ENCODE measurements at regions not wholly inside any gene's neighbourhood (a gene's known extent, or its start where the extent isn't known, plus 50 kb on each side); places are given as distances from the start of the nearest gene placed in this dataset.

GRCh38 chr7:124429923-124430322, 335.7 kb downstream of the GPR37 start:
- POLR2A ChIA-PET = no interaction called here
- Mint-ChIP-seq H3K36me3 (no peaks in the 10 kb centered on the region), H3K4me1 (no peaks in the 10 kb centered on the region), H3K4me3 (no peak overlapping the region), H3K27me3 (ENCODE audit: low read depth) (no peaks in the 10 kb centered on the region), H3K27ac (no peak overlapping the region), H3K9me3 (no peaks in the 10 kb centered on the region)
- no peak for DNase-seq (ENCODE audit: low spot score)
- ATAC-seq = no peak
- TF ChIP-seq MAX (CRISPR knock-in tag; IDR thresholded peaks at IDR 0.05) = no peak
- no peak for TF ChIP-seq NFYB (CRISPR knock-in tag; conservative IDR thresholded peaks at IDR 0.05; ENCODE audit: low read depth)
- no peak for TF ChIP-seq IRF2 (CRISPR knock-in tag; IDR thresholded peaks at IDR 0.05; ENCODE audit: borderline replicate concordance, low read depth)
- no peak for TF ChIP-seq PREB (CRISPR knock-in tag; IDR thresholded peaks at IDR 0.05; ENCODE audit: borderline replicate concordance)
- no peak for TF ChIP-seq ESRRA (CRISPR knock-in tag; IDR thresholded peaks at IDR 0.05; ENCODE audit: borderline replicate concordance)
- TF ChIP-seq STAT6 (CRISPR knock-in tag; conservative IDR thresholded peaks at IDR 0.05; ENCODE audit: low read depth) = no peak
- no peak for TF ChIP-seq ZSCAN18 (CRISPR knock-in tag; IDR thresholded peaks at IDR 0.05)
- TF ChIP-seq ZNF219 (CRISPR knock-in tag; IDR thresholded peaks at IDR 0.05; ENCODE audit: borderline replicate concordance) = no peak
- no peak for TF ChIP-seq USF1 (CRISPR knock-in tag; IDR thresholded peaks at IDR 0.05)
- no peak for TF ChIP-seq ATF6 (CRISPR knock-in tag; IDR thresholded peaks at IDR 0.05)
- TF ChIP-seq ZNF138 (CRISPR knock-in tag; conservative IDR thresholded peaks at IDR 0.05) = no peak
- TF ChIP-seq FOXK1 (CRISPR knock-in tag; IDR thresholded peaks at IDR 0.05) = no peak
- TF ChIP-seq ZNF317 (CRISPR knock-in tag; IDR thresholded peaks at IDR 0.05; ENCODE audit: borderline replicate concordance, low read depth) = no peak
- no peak for TF ChIP-seq ATF2 (CRISPR knock-in tag; IDR thresholded peaks at IDR 0.05; ENCODE audit: borderline replicate concordance, low read depth)
- TF ChIP-seq ERG (CRISPR knock-in tag; IDR thresholded peaks at IDR 0.05) = no peak
- TF ChIP-seq GRHL2 (CRISPR knock-in tag; IDR thresholded peaks at IDR 0.05; ENCODE audit: insufficient replicate concordance, severe bottlenecking) = no peak
- TF ChIP-seq JUN (CRISPR knock-in tag; IDR thresholded peaks at IDR 0.05) = no peak
- no peak for TF ChIP-seq AFF4 (CRISPR knock-in tag; IDR thresholded peaks at IDR 0.05; ENCODE audit: borderline replicate concordance)
- TF ChIP-seq HMGXB4 (CRISPR knock-in tag; IDR thresholded peaks at IDR 0.05) = no peak
- TF ChIP-seq CBFB (CRISPR knock-in tag; IDR thresholded peaks at IDR 0.05; ENCODE audit: low read depth) = no peak
- CTCF ChIA-PET = interaction anchor here (0.9 kb wide), 1 partner anchor 154 kb away, joined by 3 read pairs; no protein-coding TSS in a partner anchor

Data from WTC11 (cell line).